Hematopoietic multipotent progenitor cell treated with erythropoietin and hydrocortisone succinate and interleukin-3 and kit ligand, for 6 days (in vitro differentiated cells): ENCODE measurements at regions not wholly inside any gene's neighbourhood (a gene's known extent, or its start where the extent isn't known, plus 50 kb on each side); places are given as distances from the start of the nearest gene placed in this dataset.

ENCODE experiments used
- DNase-seq: peaks from one replicate; pipeline ENCODE4 v3.0.0-alpha.2; 2015

DNA sequence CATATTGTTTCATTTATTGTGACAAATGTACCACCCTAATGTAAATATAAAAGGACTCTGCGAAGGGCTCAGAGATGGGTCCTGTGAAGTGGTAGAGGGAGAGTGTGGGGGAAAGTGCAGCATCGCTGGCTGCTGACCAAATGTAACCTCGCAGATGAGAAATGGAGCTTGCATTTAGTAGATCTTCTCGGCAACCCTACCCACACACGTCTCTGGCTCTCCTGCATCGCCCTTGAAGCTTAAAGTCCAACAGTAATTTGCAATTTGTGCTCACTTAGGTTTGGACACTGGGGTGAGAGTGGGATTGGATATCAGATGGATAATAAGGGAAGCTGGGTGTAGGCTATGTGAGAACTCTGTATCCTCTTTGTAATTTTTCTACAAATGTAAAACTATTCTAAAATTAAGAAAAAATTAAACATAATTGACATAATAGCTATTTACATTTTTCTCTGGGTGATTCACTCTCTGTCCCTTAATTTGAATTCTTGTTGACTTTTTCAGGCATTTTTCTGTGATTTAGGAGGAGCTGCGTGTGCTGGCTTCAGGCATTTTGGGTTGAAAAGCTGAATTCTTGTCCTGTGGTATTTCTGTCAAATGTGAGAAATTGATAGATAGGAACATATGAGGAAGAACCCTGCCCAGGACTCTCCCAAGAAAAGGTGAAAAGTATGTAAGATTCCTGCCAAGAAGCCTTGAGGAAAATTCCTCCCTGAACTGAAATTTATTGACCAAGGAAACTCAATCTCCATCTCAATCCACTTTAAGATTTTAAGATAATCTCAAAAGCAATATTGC, 524.7 kb upstream of the MCTP2 start:
- no peak for DNase-seq

DNA sequence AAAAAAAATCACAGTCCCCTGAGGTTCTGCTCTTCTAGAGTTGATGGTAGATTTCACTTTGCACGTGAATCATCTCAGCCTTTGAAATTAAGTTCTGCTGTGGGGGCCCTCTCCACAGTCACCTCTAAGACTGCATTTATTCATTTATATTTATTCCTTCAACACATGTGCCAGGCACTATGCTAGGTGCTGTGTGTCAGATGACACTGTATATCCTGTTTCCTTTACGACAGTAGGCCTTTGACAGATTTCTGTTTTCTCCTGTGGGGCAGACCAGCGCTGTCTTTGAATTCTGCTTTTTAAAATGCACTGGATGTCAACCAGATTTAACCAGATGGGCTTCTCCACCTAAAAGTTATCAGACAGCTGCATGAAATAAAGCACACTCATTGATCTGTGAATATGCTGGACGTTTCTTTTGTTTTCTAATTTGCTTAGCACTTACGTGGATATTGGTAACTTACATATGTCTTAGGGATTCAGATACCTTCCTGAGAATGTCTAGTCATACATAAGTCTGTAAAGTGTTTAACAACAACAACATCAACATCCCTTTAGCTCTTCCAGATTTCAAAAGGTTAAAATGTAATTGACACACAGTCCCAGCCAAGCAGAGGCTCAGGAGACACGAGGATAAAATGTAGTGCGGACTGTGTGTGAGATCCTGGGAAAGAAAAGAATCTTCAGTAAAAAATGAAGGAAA, 525.5 kb upstream of the MCTP2 start:
- no peak for DNase-seq

DNA sequence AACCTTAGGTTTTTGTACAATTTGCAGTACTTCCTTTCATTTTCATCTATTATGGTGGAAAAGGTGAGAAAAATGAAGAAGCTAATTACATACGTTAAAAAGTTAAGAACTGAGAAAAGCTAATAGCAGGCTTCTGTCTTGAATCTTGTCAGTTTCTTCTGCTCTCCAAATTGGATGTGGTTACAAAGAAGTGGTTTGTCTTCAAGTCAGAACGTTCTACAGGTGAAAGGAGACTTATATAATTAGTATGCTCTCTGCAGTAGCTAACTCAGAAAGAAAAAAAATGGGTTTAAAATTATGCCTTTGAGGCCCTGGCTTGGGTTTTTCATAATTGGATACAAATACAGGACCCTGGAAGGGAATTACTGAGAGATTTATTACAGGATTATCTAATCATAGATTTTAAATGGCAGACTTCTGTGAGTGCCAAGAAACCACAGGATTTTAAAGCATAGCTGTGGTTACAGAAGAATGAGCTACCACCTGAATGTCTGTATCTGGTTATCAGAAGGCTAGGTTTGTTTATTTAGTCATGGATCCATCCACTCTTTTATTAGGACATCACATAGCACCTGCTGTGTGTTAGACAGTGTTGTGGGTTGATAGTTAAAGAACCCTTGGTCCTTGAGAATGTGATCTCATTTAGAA, 528.1 kb upstream of the MCTP2 start:
- no peak for DNase-seq

DNA sequence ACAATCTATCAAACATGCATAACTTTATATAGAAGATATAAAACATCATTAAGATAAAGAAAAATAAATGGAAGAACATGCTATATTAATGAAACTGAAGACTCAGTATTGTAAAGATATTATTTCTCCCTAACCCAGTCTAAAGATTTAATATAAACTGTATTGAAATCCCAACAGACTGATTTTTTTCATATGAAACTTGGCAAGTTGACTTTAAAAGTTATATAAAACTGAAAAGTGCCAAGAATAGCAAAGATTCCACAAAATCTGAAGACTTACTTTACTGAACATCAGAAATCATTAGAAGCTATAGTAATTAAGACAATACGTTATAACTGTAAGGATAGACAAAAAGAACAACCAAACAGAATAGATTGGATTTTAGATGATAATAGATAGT, 531.3 kb upstream of the MCTP2 start:
- no peak for DNase-seq

DNA sequence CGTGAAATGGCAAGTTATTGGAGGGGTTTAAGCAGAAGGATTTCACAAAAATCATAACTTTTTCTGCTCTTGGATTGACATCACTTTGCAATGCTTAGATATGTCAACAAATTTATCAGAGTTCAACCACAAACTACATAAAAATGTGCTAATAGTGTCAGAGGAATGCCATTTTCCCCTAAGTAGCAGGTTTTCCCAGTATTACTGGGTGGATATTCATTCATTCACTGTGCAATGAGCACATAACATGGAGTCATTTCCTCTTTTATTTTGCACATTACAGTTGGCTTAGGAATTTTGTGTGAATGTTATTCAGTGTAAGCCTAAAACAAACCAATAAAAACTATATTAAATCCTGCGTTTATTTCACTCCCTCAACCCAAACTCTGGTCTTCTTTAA, 537.3 kb upstream of the MCTP2 start:
- DNase-seq: no peak

DNA sequence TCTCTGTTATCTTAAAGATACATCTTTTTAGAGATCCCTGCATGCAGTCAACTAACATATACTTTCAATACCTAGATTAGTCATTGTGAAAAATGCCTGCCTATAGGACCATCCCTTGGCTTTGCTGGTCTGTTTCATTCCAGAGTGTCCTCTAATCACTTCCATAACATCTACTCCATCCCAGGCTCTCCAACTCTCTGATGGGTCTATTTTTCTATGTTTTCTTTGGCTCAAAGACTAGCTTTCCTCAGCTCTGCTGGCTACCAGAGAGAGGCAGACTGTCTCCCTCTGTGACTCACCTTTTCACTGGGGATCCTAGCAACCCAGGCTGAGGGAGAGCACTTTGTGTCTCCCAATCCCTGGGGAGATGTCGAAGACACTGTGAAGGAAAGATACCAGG, 547.7 kb upstream of the MCTP2 start:
- no peak for DNase-seq

DNA sequence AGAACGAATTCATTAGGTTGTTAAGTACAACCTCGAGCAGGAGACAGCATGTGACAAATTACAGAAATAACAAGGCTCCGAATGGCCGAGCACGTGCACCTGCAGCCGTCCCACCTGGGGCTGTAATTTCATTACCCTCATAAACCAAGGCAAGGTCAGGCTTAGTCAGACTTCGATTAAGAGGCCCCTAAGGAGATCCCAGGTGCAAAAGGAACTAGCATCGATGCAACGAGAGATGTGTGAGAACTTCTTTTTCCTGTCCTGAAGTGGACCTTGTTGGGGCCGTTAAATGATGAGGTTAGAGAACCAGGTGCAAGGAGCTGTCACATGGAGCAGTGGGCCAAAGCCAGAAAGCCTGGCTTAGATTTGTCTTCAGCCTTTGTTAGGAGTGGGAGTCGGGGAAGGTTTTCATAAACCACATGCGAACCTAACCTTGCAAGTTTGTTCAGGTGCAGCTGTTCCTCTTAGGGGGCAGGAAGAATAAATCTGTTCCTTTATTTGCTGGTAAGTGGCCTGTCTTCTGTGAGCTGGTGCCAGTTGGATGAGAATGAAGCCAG, 559.9 kb upstream of the MCTP2 start:
- no peak for DNase-seq

DNA sequence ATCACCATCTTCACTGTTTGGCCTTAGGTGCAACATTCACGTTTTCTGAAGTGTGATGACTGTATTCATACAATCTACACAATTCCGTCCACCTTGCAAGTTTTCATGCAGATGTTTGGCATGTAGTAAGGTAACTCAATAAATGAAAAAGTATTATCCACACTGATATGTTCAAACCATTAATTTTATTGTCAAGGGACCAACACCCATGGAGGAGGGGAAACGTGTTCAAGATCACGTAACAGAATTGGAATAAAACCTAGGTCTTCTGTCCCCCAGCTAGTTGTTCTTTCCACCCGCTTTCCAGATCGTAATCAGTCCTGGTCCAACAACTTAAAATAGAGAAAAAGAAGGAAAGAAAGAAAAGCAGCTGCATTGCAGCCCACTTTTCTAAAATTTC, 560.4 kb upstream of the MCTP2 start:
- DNase-seq: no peak

DNA sequence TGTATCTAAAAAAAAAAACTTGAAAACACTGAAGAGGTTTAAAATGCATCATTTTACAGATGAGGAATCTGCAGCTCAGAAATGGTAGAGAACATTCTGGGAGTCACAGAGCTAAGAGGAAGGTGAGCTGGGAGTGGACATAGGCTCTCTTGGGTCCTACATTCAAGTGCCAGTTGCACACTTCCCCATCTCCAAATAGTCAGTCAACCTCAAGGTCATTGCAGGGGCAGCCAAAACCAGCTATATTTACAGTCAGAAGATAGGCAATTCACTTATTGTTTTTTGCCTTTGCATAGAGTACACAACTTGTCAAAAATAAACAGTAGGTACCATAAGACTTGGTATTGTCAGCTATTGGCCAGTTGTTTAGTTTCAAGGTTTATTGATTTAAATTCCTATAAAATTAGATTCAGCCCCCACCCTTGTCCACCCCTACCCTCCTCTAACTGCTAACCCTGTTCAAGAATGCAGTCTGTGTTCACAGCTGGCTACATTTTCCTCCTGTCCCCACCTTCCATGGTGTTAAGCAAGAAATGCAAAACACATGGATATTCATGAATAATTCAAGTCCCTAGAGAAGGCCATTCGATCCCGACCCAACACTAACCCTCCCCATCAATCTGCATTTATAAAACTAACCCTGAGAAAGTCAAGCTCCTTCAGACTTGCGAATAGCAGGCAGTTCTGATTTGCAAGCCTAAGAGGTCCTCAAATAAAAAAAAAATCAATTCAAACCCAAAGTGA, 567.0 kb upstream of the MCTP2 start:
- DNase-seq: no peak

DNA sequence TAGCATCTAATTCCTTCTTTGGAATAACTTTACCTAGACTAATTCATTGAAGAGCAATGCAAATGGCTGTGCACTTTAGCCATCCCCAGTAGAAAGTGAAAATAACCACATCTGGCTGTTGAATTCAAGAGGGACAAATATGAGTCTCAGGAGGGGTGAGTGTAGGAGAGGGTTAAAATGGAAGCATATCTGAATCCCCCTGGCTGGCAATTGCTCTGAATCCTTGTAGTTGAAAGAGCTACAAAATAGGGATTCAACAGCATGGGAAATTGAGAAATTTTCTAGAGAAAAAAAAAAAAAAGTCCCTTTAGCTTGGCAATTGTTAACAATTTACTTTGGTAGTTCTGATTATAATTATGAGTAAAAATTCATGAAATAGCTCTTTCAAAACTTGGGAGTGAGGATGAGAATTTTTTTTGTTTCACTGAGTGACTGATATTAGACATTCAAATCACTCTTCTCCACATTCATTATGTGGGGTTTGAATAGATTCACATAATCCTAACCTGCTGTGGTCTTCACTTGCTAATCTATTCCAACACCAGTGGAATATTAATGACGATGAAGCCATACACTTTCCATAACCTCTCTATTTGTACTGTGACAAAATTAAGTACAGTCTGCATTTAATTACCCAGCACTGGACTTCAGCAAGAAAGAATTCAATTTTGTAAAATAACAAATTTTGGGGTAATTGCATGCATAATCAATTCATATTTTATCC, 569.0 kb upstream of the MCTP2 start:
- DNase-seq: no peak

DNA sequence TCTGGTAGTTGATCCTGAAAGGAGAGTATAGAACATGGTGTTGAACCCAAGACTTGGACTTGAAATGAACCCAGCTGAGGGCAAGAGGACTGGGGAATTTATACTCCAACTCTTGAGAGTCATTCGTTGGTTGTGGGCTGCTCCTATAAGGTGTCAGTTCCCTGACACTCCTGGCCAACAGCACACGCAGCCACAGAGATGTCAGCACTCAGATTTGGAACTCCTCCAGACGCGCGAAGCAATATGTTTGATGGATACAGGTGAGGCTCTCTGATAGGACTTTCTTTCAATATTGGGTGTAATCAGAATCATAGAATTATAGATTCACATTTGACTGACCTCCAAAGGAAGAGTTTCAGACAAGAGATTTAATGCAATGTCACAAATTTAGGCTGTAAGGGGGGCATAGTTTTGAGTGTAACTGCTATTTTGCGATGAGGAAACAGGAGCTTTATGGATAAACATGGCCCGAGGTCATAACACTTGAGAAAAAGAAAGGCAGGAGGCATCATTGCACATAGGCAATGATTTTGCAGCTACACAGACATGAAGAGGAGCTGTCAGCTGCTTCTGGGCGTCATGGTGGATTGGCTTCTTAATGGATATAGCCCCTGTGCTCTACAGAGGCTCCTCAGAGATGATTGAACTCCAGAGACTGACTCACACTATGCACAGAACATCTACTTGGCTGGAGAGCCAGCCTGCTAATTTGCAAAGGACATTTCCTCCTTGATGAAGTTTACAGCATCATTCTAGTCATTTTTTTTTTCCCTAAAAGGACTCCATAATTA, 569.2 kb upstream of the RGMA start:
- DNase-seq: no peak

DNA sequence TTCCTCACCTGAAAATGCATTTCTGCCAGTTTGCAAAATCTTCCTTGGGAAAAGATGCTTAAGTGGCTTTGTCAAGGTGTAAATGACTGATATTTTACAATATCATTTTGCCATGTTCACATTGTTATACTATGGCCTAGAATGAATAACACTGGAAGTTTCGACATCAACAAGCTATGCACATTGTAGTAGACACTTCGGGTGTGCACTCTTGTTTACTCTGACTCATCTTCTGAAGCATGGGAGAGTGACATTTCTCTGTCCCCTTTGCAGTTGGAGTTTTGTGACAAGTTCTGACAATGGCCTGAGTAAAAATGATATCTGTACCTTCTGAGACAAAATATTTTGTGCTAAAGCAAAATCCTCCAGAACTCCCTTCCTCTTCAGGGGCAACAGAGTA, 567.0 kb upstream of the RGMA start:
- no peak for DNase-seq

DNA sequence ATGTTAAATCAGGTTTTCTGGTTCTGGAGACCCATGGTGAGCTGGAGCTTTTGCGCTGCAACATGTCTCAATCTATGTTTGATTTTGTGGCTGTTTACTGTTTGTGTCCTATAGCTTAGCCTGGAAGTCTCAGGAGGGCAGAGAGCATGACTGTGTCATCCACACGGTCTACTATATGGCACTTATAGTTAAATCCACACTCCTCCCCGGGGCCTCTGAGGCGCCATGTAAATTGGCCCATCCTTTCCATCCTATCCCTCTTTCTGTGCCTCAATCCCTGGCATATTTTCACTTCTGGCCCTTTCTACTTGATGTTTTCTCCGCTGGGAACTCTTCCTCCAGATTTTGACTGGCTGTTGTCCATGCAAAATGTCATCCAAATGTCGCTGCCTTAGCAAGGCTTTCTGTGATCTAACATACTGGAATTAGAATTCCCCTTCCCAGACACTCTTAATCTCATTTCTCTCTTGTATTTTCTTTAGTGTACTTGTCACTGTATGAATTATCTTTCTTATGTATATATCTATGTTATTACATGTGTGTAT, 560.8 kb upstream of the RGMA start:
- no peak for DNase-seq

DNA sequence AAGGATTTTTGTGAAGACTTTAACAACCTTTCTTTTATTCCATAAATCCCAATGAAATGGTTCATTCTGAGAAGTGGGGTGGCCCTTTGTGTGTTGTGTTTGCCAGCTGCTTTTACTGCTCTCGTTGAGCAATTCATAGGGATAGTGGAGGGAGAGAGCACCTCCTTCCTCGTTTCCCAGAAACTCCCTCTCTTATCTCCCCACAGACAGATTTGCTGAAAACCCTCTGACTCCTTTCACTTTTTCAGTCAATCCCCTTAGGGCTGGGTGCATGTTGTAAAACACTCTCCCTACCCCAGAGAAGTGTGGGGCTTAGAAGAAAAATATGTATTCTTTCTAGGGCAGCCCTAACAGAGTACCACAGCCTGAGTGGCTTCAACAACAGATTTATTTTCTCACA, 557.2 kb upstream of the RGMA start:
- DNase-seq: no peak

DNA sequence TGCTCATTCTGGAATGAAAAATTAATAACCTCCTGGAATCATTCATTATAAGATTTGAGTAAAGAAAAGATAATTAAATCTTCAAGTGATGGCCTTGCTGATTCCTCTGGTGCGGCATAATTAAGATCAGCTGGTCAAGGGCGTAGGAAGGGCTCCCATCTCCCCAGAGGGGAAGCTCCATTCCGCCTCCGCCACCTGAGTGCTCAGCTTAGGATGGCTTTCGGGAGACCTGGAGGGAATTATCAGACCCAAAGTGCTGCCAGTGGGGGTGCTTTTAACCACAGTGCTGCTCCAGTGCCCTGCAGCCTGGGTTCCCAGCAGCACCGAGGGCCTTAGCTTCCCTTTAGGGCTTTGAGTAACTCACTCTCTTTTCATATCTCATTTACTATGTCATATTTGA, 556.6 kb upstream of the RGMA start:
- DNase-seq: no peak

DNA sequence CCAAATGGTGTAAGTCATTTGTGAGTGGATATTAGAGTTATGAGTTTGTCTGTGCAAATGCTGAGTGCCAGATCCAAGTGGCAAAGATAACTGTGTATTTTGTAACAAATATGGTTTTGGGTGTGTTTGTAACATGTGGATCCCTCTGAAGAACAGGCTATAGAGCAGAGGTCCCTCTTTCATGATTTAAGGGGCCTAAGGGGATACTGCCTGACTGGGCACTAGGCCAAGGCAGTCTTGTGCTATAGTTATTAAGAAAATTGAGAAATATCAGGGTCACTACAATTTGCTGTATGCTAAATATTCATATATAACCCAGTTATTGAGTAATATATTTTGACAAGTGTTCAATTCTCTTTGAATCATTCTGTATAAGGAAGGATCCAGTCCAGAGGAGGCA, 555.6 kb upstream of the RGMA start:
- DNase-seq: no peak

DNA sequence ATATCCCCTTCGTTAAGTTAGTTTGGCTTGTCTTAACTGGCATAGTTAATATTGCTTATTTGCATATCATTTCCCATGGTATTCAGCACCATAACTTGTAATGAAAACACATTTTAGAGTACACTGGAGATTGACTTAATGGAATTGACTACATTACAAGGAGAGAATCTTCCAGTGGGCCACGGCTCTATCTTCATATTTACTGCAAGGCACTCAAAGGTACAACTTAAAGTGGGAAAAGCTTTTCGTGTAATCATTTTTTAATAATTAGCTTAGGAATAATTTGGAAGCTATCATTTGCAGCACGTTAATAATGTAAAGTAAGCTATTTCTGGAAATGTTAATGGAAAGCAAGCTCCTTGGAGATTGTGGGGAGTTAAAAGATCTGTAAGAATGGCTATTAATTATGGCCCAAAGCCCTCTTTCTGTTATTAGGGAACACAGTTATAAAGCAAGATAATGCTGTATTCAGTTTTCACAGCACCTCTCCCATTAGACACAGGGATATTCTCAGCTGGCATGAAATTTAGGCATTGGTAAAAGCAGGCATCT, 551.5 kb upstream of the RGMA start:
- no peak for DNase-seq

DNA sequence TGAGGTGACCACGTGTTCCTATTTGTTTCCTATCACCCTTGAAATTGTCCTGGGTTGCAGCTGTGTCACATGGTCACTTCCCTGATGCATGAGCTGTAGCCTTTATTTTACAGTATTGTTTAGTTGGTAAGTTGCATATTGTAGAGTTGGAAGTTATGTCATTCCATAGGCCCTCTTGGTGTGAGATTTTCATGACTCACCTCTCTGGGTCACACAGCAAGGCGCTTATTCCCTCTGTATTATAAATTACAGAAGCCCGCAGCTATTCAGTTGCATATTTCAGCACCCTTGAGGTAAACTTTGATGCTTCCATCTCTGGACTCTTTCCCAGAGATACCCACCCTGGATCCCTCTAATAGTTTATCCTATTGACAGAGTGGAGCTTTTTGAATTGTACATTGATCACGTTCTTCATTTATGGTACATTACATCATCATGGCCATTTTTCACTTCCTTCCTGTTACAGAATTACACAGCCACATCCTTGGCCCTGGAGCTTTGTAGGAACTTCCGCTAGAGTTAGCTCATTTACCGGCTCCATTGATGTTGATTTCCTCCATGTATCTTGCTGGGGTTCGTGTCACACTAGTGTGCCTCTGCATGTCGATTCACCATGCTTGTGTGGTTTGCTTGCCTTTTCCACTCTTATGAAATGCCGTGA, 543.1 kb upstream of the RGMA start:
- no peak for DNase-seq

DNA sequence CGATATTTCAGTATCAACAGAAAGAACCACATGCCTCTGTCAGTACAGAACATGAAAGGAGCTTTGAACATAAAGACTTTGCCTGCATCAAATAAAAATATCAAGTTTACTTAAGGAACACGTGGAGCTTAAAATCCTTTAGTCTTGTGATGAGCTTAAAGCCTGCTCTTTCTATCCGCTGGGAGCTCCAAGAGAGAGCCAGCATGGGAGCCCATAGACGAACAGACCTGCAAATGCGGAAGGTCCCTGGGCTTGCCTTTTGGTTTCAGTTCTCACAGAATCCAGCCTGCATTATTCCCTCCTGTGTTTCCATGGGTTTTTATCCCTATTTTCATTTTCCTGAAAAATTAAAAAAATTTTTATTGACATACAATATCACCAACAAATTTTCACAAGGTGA, 530.6 kb upstream of the RGMA start:
- no peak for DNase-seq

DNA sequence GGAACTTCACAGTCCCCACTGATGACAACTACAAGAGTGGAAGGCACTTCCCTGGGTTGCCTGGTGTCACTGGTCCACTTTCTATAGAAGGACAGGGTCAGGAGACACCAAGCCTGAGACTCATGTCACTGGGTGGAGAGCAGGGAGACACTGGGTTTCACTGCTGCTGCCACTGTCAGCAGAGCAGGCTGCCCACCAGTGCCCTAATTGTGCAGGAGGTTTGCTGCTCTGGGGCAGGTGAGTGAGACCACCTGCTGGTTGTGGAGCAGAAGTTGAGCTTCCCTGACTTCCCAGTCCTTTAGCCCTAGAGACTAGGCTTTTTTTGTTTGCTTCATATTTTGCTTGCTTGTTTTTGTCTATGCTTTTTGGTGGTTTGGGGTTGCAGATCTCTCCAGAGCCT, 528.4 kb upstream of the RGMA start:
- no peak for DNase-seq
